IPS-15b (cell line): ENCODE measurements at regions not wholly inside any gene's neighbourhood (a gene's known extent, or its start where the extent isn't known, plus 50 kb on each side); places are given as distances from the start of the nearest gene placed in this dataset.

Experiments used
- H3K27me3 ChIP-seq: one replicate; pipeline ENCODE4 v1.6.1; 2013; ENCODE audit warnings: low read length; ENCODE audit not compliant: control insufficient read depth, insufficient read depth
- H3K36me3 ChIP-seq: one replicate; pipeline ENCODE4 v1.6.1; 2013; ENCODE audit warnings: low read length; ENCODE audit not compliant: control insufficient read depth, insufficient read depth
- H3K4me1 ChIP-seq: one replicate; pipeline ENCODE4 v1.6.1; 2013; ENCODE audit warnings: mild to moderate bottlenecking, low read length; ENCODE audit not compliant: control insufficient read depth, insufficient read depth
- H3K4me3 ChIP-seq: one replicate; pipeline ENCODE4 v1.5.1; 2013; ENCODE audit warnings: low read depth, low read length
- H3K9ac ChIP-seq: one replicate; pipeline ENCODE4 v1.6.1; 2013; ENCODE audit warnings: low read depth, mild to moderate bottlenecking, low read length
- H3K9me3 ChIP-seq: one replicate; pipeline ENCODE4 v1.6.1; 2013; ENCODE audit warnings: mild to moderate bottlenecking, low read length; ENCODE audit not compliant: control insufficient read depth, insufficient read depth

- Histone ChIP-seq H3K9me3 (no peaks in the 10 kb centered on the region), H3K4me3 (no peak overlapping the region), H3K4me1 (no peaks in the 10 kb centered on the region), H3K27me3 (no peaks in the 10 kb centered on the region), H3K9ac (no peak overlapping the region), H3K36me3 (no peaks in the 10 kb centered on the region)
These were observed 64.0 kb downstream of the BMP2 start for GRCh38 chr20:6831461-6831860.

GRCh38 chr20:6832811-6833210 lies 65.3 kb downstream of the BMP2 start:
- H3K36me3 ChIP-seq = no peaks in the 10 kb centered on the region
- peaks cover 6% of the 10 kb centered on the region for H3K4me1 ChIP-seq
- H3K9me3 ChIP-seq = no peaks in the 10 kb centered on the region
- H3K4me3 ChIP-seq = no peak overlapping the region
- H3K27me3 ChIP-seq = no peaks in the 10 kb centered on the region
- H3K9ac ChIP-seq = no peak overlapping the region

- Histone ChIP-seq H3K9ac (no peak overlapping the region), H3K36me3 (no peaks in the 10 kb centered on the region), H3K9me3 (no peaks in the 10 kb centered on the region), H3K4me1 (peaks cover 11% of the 10 kb centered on the region), H3K4me3 (no peak overlapping the region), H3K27me3 (no peaks in the 10 kb centered on the region)
These were observed 68.1 kb downstream of the BMP2 start for GRCh38 chr20:6835609-6836008.

- Histone ChIP-seq H3K36me3 (no peaks in the 10 kb centered on the region), H3K4me1 (peaks cover 11% of the 10 kb centered on the region)
These were observed 69.4 kb downstream of the BMP2 start for GRCh38 chr20:6836821-6837374.

GRCh38 chr20:6837730-6838129 lies 70.2 kb downstream of the BMP2 start:
- Histone ChIP-seq H3K4me1 (peaks cover 11% of the 10 kb centered on the region), H3K9me3 (no peaks in the 10 kb centered on the region), H3K9ac (no peak overlapping the region), H3K36me3 (no peaks in the 10 kb centered on the region), H3K27me3 (no peaks in the 10 kb centered on the region), H3K4me3 (no peak overlapping the region)

More at GRCh38 chr20:6836821-6837374, 69.4 kb downstream of the BMP2 start:
- no peaks in the 10 kb centered on the region for H3K9me3 ChIP-seq
- H3K27me3 ChIP-seq = no peaks in the 10 kb centered on the region
- H3K4me3 ChIP-seq = no peak overlapping the region
- no peak overlapping the region for H3K9ac ChIP-seq

GRCh38 chr20:6838181-6838826 lies 70.8 kb downstream of the BMP2 start:
- H3K9me3 ChIP-seq = no peaks in the 10 kb centered on the region
- H3K4me1 ChIP-seq = peaks cover 11% of the 10 kb centered on the region
- H3K9ac ChIP-seq = no peak overlapping the region
- H3K4me3 ChIP-seq = no peak overlapping the region
- H3K27me3 ChIP-seq = no peaks in the 10 kb centered on the region
- H3K36me3 ChIP-seq = no peaks in the 10 kb centered on the region

- H3K36me3 ChIP-seq = no peaks in the 10 kb centered on the region
- no peaks in the 10 kb centered on the region for H3K27me3 ChIP-seq
- no peaks in the 10 kb centered on the region for H3K9me3 ChIP-seq
- H3K9ac ChIP-seq = no peak overlapping the region
- H3K4me3 ChIP-seq = no peak overlapping the region
- peaks cover 11% of the 10 kb centered on the region for H3K4me1 ChIP-seq
These were observed 73.6 kb downstream of the BMP2 start for GRCh38 chr20:6841128-6841527.

GRCh38 chr20:6845141-6845540 lies 77.7 kb downstream of the BMP2 start:
- Histone ChIP-seq H3K4me3 (no peak overlapping the region), H3K9me3 (no peaks in the 10 kb centered on the region), H3K4me1 (peaks cover 3% of the 10 kb centered on the region), H3K27me3 (no peaks in the 10 kb centered on the region), H3K9ac (no peak overlapping the region), H3K36me3 (no peaks in the 10 kb centered on the region)

GRCh38 chr20:6848041-6848440 lies 80.6 kb downstream of the BMP2 start:
- Histone ChIP-seq H3K9me3 (no peaks in the 10 kb centered on the region), H3K9ac (no peak overlapping the region), H3K4me3 (no peak overlapping the region), H3K27me3 (no peaks in the 10 kb centered on the region), H3K36me3 (no peaks in the 10 kb centered on the region), H3K4me1 (peaks cover 3% of the 10 kb centered on the region)

GRCh38 chr20:6848992-6849391 lies 81.5 kb downstream of the BMP2 start:
- Histone ChIP-seq H3K9ac (no peak overlapping the region), H3K36me3 (no peaks in the 10 kb centered on the region), H3K4me3 (no peak overlapping the region), H3K9me3 (no peaks in the 10 kb centered on the region), H3K27me3 (no peaks in the 10 kb centered on the region), H3K4me1 (peaks cover 3% of the 10 kb centered on the region)

GRCh38 chr20:6851136-6851535 lies 83.7 kb downstream of the BMP2 start:
- no peaks in the 10 kb centered on the region for H3K9me3 ChIP-seq
- no peak overlapping the region for H3K4me3 ChIP-seq
- H3K4me1 ChIP-seq = peaks cover 3% of the 10 kb centered on the region
- no peak overlapping the region for H3K9ac ChIP-seq
- H3K36me3 ChIP-seq = no peaks in the 10 kb centered on the region
- no peaks in the 10 kb centered on the region for H3K27me3 ChIP-seq

GRCh38 chr20:6852478-6852877 lies 85.0 kb downstream of the BMP2 start:
- Histone ChIP-seq H3K27me3 (no peaks in the 10 kb centered on the region), H3K36me3 (no peaks in the 10 kb centered on the region), H3K9me3 (no peaks in the 10 kb centered on the region), H3K4me1 (peaks cover 3% of the 10 kb centered on the region), H3K4me3 (no peak overlapping the region), H3K9ac (no peak overlapping the region)
